HCT116 (cell line): ENCODE measurements at regions not wholly inside any gene's neighbourhood (a gene's known extent, or its start where the extent isn't known, plus 50 kb on each side); places are given as distances from the start of the nearest gene placed in this dataset.

Experiments
- ATAC-seq: fragments of 200-7000 bp; cut with Tn5 transposase; 2 replicates; pipeline ENCODE4 v1.9.1; 2020; ENCODE audit warnings: mild to moderate bottlenecking, moderate library complexity
- BruUV-seq: library from RNA; stranded (reverse); fragments of 400-500 nt; replicated peaks from 2 replicates; lab custom pipeline; 2021; lab: Mats Ljungman, UMichigan
- CTCF ChIA-PET: fragments of 300-600 bp; sonication (Branson Sonifier 250); formaldehyde crosslinking; loops from one replicate; lab custom pipeline; 2021; ENCODE audit warnings: antibody characterized with exemption; lab: Charles Lee
- POLR2A ChIA-PET: fragments of 300-600, 350-600 bp; sonication (Branson Sonifier 250); formaldehyde crosslinking; loops from one replicate; lab custom pipeline; 2021; ENCODE audit warnings: antibody characterized with exemption; lab: Charles Lee
- RAD21 ChIA-PET, 2 experiments: fragments of 300-600 bp; sonication (Branson Sonifier 250); formaldehyde crosslinking; loops; one replicate each; lab custom pipeline; 2023; ENCODE audit warnings: low total read pairs in 2 of 2; ENCODE audit not compliant: uncharacterized antibody in 2 of 2, unreplicated experiment in 2 of 2, low non-redundant PET in 1 of 2; lab: Charles Lee
- DNase-seq: peaks from one replicate; pipeline ENCODE4 v3.0.0-alpha.2; 2010; ENCODE audit warnings: low read depth, low spot score
- H2AFZ ChIP-seq: fragments of 200-600 bp; shearing (Covaris generic), sonication (generic); 2 replicates; pipeline ENCODE4 v1.6.1; 2017; ENCODE audit warnings: low read depth, mixed run types, mixed read lengths, antibody characterized with exemption, low read length; ENCODE audit not compliant: poor library complexity, severe bottlenecking
- H3K27ac ChIP-seq: 2 replicates; pipeline ENCODE4 v1.5.1; 2012; ENCODE audit warnings: low read depth, low read length
- H3K27me3 ChIP-seq: fragments of 200-600 bp; sonication (generic); 2 replicates; pipeline ENCODE4 v1.6.1; 2016; ENCODE audit warnings: mixed run types, low read length, mixed read lengths; ENCODE audit not compliant: insufficient read depth
- H3K36me3 ChIP-seq, 2 experiments: fragments of 200-500 bp in 1 of 2; fragments of 200-600 bp in 1 of 2; sonication (Bioruptor generic) in 1 of 2; sonication (generic) in 1 of 2; 2 replicates each; pipeline versions ENCODE4 v1.5.1 to v1.6.1; 2014 to 2016; ENCODE audit warnings: low read length in 2 of 2, inconsistent platforms in 1 of 2, mixed read lengths in 1 of 2, mixed run types in 1 of 2; ENCODE audit not compliant: insufficient read depth in 2 of 2, control insufficient read depth in 1 of 2
- H3K4me1 ChIP-seq, 2 experiments: fragments of 200-600 bp in 1 of 2; sonication (generic) in 1 of 2; 2 replicates each; pipeline versions ENCODE4 v1.5.1 to v1.6.1; 2012 to 2017; ENCODE audit warnings: low read length in 2 of 2, inconsistent platforms in 1 of 2, mild to moderate bottlenecking in 1 of 2, mixed read lengths in 1 of 2, mixed run types in 1 of 2, moderate library complexity in 1 of 2; ENCODE audit not compliant: insufficient read depth in 2 of 2, control insufficient read depth in 1 of 2
- H3K4me2 ChIP-seq: fragments of 200-600 bp; sonication (generic); 2 replicates; pipeline ENCODE4 v1.6.1; 2017; ENCODE audit warnings: mixed run types, low read length, mixed read lengths
- H3K4me3 ChIP-seq, 2 experiments: fragments of 200-600 bp in 1 of 2; sonication (generic) in 1 of 2; replicated peaks in 1 of 2; 2 replicates each; pipeline ENCODE4 v1.5.1; 2011 to 2016; ENCODE audit warnings: low read length in 2 of 2, control low read depth in 1 of 2, low read depth in 1 of 2, mild to moderate bottlenecking in 1 of 2, mixed read lengths in 1 of 2, mixed run types in 1 of 2
- H3K79me2 ChIP-seq: fragments of 200-600 bp; sonication (generic); 2 replicates; pipeline ENCODE4 v1.6.1; 2017; ENCODE audit warnings: mild to moderate bottlenecking, mixed run types, low read length, moderate library complexity, mixed read lengths; ENCODE audit not compliant: insufficient read depth
- H3K9ac ChIP-seq: fragments of 200-600 bp; sonication (generic); 2 replicates; pipeline ENCODE4 v1.6.1; 2016; ENCODE audit warnings: low read length, mixed read lengths
- H3K9me2 ChIP-seq: fragments of 200-600 bp; sonication (generic), shearing (Covaris generic); 2 replicates; pipeline ENCODE4 v1.6.1; 2017; ENCODE audit warnings: mixed run types, mild to moderate bottlenecking, moderate library complexity; ENCODE audit not compliant: insufficient read depth
- H3K9me3 ChIP-seq, 2 experiments: fragments of 200-500 bp in 1 of 2; fragments of 200-600 bp in 1 of 2; sonication (Bioruptor generic) in 1 of 2; sonication (generic) in 1 of 2; 2 replicates each; pipeline ENCODE4 v1.6.1; 2014 to 2017; ENCODE audit warnings: low read length in 2 of 2, mixed read lengths in 2 of 2, inconsistent platforms in 1 of 2, low read depth in 1 of 2, mild to moderate bottlenecking in 1 of 2, mixed run types in 1 of 2, moderate library complexity in 1 of 2; ENCODE audit not compliant: control insufficient read depth in 1 of 2, insufficient read depth in 1 of 2
- H4K20me1 ChIP-seq: fragments of 200-600 bp; sonication (generic), shearing (Covaris generic); 2 replicates; pipeline ENCODE4 v1.6.1; 2017; ENCODE audit warnings: mixed run types, mild to moderate bottlenecking, moderate library complexity; ENCODE audit not compliant: insufficient read depth
- ATF3 ChIP-seq: IDR thresholded peaks from 2 replicates; pipeline ENCODE4 v1.6.1; 2012
- CTCF ChIP-seq, 3 experiments: fragments of 200-600 bp in 1 of 3; sonication (generic) in 1 of 3; IDR thresholded peaks in 2 of 3; conservative IDR thresholded peaks in 1 of 3; 2 replicates each; pipeline ENCODE4 v1.5.1; 2012 to 2017; ENCODE audit warnings: low read depth in 2 of 3, low read length in 2 of 3, antibody characterized with exemption in 1 of 3, borderline replicate concordance in 1 of 3, control low read depth in 1 of 3, mild to moderate bottlenecking in 1 of 3, mixed read lengths in 1 of 3, mixed run types in 1 of 3, moderate library complexity in 1 of 3; ENCODE audit not compliant: insufficient read depth in 1 of 3
- EZH2 ChIP-seq: fragments of 200-600 bp; sonication (generic); IDR thresholded peaks from 2 replicates; pipeline ENCODE4 v1.6.1; 2017; ENCODE audit warnings: antibody characterized with exemption, mixed run types
- EZH2phosphoT487 ChIP-seq: fragments of 200-600 bp; IDR thresholded peaks from 2 replicates; pipeline ENCODE4 v1.6.1; 2018; ENCODE audit warnings: antibody characterized with exemption, borderline replicate concordance
- SIN3A ChIP-seq: IDR thresholded peaks from 2 replicates; pipeline ENCODE4 v1.6.1; 2012; ENCODE audit warnings: low read depth
- SP1 ChIP-seq: IDR thresholded peaks from 2 replicates; pipeline ENCODE4 v1.6.1; 2012; ENCODE audit warnings: low read depth
- SRF ChIP-seq: IDR thresholded peaks from 2 replicates; pipeline ENCODE4 v1.6.1; 2012; ENCODE audit warnings: low read depth
- TCF7L2 ChIP-seq: IDR thresholded peaks from 2 replicates; pipeline ENCODE4 v1.7.0; 2011; ENCODE audit warnings: borderline replicate concordance, inconsistent platforms; ENCODE audit not compliant: insufficient read depth, insufficient read length; ENCODE audit errors: extremely low read depth
- ZBTB33 ChIP-seq: IDR thresholded peaks from 2 replicates; pipeline ENCODE4 v1.6.1; 2011; ENCODE audit warnings: mild to moderate bottlenecking, low read length, moderate library complexity; ENCODE audit not compliant: insufficient replicate concordance; ENCODE audit errors: extremely low read depth
- intact Hi-C: fragments of 100-400 bp; cut with micrococcal nuclease; formaldehyde crosslinking; loops from 2 replicates; pipeline ENCODE4 v1.10.0; 2022

GRCh38 chr5:81895307-81895706 lies 76.5 kb upstream of the ATG10 start:
- ChIA-PET RAD21 (no interaction called here), POLR2A (no interaction called here), CTCF (no interaction called here)
- no peaks in the 10 kb centered on the region for H3K9me2 ChIP-seq
- no peaks in the 10 kb centered on the region for H3K79me2 ChIP-seq
- H3K4me1 ChIP-seq = no peaks in the 10 kb centered on the region
- no peaks in the 10 kb centered on the region for H4K20me1 ChIP-seq
- DNase-seq (no peak), ATAC-seq (no peak)
- TF ChIP-seq SIN3A (no peak), EZH2phosphoT487 (no peak), SP1 (no peak), CTCF (IDR thresholded peaks at IDR 0.05 in 2 of 3, conservative IDR thresholded peaks at IDR 0.05 in 1 of 3; ENCODE audit: borderline replicate concordance in 1 of 3, insufficient read depth in 1 of 3, low read depth in 2 of 3, low read length in 2 of 3) (no peak), EZH2 (no peak), SRF (no peak), TCF7L2 (no peak), ATF3 (no peak), ZBTB33 (no peak)
- intact Hi-C loops = no loop called here
- H3K36me3 ChIP-seq = no peaks in the 10 kb centered on the region
- no peak overlapping the region for H3K4me3 ChIP-seq
- H3K9ac ChIP-seq = no peak overlapping the region
- no peak overlapping the region for H2AFZ ChIP-seq
- no peak overlapping the region for H3K27ac ChIP-seq
- no peaks in the 10 kb centered on the region for H3K27me3 ChIP-seq
- no peak overlapping the region for H3K4me2 ChIP-seq
- no TSS peak for BruUV-seq
- H3K9me3 ChIP-seq = no peaks in the 10 kb centered on the region
